ENCODE measurements at regions not wholly inside any gene's neighbourhood (a gene's known extent, or its start where the extent isn't known, plus 50 kb on each side); places are given as distances from the start of the nearest gene placed in this dataset.

DNA sequence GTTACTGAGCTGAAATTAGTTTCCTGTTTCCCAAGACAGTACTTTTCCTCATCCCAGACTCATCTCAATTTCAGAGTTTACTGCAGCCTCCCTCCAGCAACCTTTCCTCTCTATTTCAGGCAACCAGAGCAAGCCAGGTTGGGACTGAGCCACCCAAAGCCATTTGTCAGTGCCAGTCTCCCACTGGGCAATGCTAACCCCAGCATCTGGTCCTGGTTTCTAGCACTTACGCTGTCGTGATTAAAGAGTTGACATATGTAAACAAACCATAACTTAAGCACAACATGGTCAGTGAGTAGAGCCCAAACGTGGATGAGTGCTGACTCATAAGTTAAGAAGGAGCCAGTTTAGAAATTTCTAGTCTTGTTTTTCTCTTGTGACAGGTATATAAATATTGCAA lies 119.6 kb upstream of the BLID start:
- peak; percentile 99 for ATAC-seq

DNA sequence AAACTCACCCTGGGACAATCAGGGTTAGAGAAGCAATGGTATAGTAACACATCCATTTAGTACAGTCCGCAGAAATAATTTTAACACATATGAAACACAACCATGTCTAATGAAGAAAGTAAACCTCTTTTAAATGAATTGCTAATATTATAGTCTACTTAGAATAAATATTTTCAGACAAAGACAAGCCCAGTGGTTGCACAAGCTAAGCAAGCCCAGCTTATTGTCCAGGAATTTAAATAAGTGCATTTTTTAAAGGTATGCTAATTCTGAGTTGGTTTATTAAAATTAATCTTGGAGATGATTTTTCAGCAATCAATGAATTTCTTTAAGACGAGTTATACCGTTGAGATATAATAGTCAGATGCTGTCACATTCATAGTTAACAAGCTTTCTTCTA lies 118.8 kb upstream of the BLID start:
- TF ChIP-seq ZNF8 (CRISPR knock-in tag; IDR thresholded peaks at IDR 0.05), result no peak
- no peak for TF ChIP-seq RARB (CRISPR knock-in tag; IDR thresholded peaks at IDR 0.05)
- TF ChIP-seq, protein P1, sequence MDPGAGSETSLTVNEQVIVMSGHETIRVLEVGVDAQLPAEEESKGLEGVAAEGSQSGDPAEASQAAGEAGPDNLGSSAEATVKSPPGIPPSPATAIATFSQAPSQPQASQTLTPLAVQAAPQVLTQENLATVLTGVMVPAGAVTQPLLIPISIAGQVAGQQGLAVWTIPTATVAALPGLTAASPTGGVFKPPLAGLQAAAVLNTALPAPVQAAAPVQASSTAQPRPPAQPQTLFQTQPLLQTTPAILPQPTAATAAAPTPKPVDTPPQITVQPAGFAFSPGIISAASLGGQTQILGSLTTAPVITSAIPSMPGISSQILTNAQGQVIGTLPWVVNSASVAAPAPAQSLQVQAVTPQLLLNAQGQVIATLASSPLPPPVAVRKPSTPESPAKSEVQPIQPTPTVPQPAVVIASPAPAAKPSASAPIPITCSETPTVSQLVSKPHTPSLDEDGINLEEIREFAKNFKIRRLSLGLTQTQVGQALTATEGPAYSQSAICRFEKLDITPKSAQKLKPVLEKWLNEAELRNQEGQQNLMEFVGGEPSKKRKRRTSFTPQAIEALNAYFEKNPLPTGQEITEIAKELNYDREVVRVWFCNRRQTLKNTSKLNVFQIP (CRISPR knock-in tag; IDR thresholded peaks at IDR 0.05; ENCODE audit: borderline replicate concordance, low read depth), result no peak
- no peak for TF ChIP-seq ZNF70 (CRISPR knock-in tag; IDR thresholded peaks at IDR 0.05)
- no peak for TF ChIP-seq BACH2 (CRISPR knock-in tag; IDR thresholded peaks at IDR 0.05; ENCODE audit: borderline replicate concordance)
- TF ChIP-seq GLIS3 (CRISPR knock-in tag; IDR thresholded peaks at IDR 0.05), result no peak
- no peak for TF ChIP-seq ZC3H10 (CRISPR knock-in tag; IDR thresholded peaks at IDR 0.05)
- TF ChIP-seq TCF4 (CRISPR knock-in tag; IDR thresholded peaks at IDR 0.05; ENCODE audit: borderline replicate concordance), result no peak
- no peak for TF ChIP-seq TOX (CRISPR knock-in tag; IDR thresholded peaks at IDR 0.05; ENCODE audit: borderline replicate concordance)
- no peak for TF ChIP-seq ESRRG (CRISPR knock-in tag; IDR thresholded peaks at IDR 0.05)
- no peak for TF ChIP-seq PPARA (CRISPR knock-in tag; IDR thresholded peaks at IDR 0.05; ENCODE audit: borderline replicate concordance)
- no peak for TF ChIP-seq ZFP30 (CRISPR knock-in tag; IDR thresholded peaks at IDR 0.05)
- TF ChIP-seq, protein P2, sequence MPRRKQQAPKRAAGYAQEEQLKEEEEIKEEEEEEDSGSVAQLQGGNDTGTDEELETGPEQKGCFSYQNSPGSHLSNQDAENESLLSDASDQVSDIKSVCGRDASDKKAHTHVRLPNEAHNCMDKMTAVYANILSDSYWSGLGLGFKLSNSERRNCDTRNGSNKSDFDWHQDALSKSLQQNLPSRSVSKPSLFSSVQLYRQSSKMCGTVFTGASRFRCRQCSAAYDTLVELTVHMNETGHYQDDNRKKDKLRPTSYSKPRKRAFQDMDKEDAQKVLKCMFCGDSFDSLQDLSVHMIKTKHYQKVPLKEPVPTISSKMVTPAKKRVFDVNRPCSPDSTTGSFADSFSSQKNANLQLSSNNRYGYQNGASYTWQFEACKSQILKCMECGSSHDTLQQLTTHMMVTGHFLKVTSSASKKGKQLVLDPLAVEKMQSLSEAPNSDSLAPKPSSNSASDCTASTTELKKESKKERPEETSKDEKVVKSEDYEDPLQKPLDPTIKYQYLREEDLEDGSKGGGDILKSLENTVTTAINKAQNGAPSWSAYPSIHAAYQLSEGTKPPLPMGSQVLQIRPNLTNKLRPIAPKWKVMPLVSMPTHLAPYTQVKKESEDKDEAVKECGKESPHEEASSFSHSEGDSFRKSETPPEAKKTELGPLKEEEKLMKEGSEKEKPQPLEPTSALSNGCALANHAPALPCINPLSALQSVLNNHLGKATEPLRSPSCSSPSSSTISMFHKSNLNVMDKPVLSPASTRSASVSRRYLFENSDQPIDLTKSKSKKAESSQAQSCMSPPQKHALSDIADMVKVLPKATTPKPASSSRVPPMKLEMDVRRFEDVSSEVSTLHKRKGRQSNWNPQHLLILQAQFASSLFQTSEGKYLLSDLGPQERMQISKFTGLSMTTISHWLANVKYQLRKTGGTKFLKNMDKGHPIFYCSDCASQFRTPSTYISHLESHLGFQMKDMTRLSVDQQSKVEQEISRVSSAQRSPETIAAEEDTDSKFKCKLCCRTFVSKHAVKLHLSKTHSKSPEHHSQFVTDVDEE (CRISPR knock-in tag; IDR thresholded peaks at IDR 0.05), result no peak
- TF ChIP-seq, protein P3, sequence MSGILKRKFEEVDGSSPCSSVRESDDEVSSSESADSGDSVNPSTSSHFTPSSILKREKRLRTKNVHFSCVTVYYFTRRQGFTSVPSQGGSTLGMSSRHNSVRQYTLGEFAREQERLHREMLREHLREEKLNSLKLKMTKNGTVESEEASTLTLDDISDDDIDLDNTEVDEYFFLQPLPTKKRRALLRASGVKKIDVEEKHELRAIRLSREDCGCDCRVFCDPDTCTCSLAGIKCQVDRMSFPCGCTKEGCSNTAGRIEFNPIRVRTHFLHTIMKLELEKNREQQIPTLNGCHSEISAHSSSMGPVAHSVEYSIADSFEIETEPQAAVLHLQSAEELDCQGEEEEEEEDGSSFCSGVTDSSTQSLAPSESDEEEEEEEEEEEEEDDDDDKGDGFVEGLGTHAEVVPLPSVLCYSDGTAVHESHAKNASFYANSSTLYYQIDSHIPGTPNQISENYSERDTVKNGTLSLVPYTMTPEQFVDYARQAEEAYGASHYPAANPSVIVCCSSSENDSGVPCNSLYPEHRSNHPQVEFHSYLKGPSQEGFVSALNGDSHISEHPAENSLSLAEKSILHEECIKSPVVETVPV (CRISPR knock-in tag; IDR thresholded peaks at IDR 0.05), result no peak
- TF ChIP-seq, protein P4, sequence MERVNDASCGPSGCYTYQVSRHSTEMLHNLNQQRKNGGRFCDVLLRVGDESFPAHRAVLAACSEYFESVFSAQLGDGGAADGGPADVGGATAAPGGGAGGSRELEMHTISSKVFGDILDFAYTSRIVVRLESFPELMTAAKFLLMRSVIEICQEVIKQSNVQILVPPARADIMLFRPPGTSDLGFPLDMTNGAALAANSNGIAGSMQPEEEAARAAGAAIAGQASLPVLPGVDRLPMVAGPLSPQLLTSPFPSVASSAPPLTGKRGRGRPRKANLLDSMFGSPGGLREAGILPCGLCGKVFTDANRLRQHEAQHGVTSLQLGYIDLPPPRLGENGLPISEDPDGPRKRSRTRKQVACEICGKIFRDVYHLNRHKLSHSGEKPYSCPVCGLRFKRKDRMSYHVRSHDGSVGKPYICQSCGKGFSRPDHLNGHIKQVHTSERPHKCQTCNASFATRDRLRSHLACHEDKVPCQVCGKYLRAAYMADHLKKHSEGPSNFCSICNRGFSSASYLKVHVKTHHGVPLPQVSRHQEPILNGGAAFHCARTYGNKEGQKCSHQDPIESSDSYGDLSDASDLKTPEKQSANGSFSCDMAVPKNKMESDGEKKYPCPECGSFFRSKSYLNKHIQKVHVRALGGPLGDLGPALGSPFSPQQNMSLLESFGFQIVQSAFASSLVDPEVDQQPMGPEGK (CRISPR knock-in tag; IDR thresholded peaks at IDR 0.05; ENCODE audit: borderline replicate concordance), result no peak
- no peak for TF ChIP-seq ZNF565 (CRISPR knock-in tag; conservative IDR thresholded peaks at IDR 0.05; ENCODE audit: low read depth)
- TF ChIP-seq ARNTL (CRISPR knock-in tag; IDR thresholded peaks at IDR 0.05; ENCODE audit: borderline replicate concordance, low read depth), result no peak
- no peak for ATAC-seq

More for the DNA sequence above, 119.6 kb upstream of the BLID start:
- TF ChIP-seq ISL1 (CRISPR knock-in tag; IDR thresholded peaks at IDR 0.05), result peak; percentile 57
- peak; percentile 41; the same call in 1 of the 2 replicates for TF ChIP-seq TOX (CRISPR knock-in tag; IDR thresholded peaks at IDR 0.05; ENCODE audit: borderline replicate concordance)
- TF ChIP-seq ZFP30 (CRISPR knock-in tag; IDR thresholded peaks at IDR 0.05), result no peak

DNA sequence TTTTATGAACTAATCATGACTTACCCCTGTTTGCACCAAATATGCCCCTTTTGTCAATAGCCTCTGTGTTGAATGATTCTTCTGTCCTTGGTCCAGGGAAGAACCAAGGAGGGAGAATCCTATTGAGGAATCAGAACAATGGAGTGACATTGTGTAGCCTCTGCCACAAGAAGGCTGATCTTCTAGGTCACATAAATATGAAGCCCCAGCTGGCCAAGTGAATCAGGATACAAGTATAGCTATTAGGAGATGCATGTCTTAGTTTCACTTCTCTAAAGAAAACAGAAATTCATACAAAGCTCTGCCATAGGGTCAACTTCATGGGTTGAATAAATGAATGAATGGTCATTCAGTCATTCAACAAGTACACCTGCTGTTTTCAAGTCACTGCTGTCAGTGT lies 118.2 kb upstream of the BLID start:
- no peak for ATAC-seq
- no peak for TF ChIP-seq TOX (CRISPR knock-in tag; IDR thresholded peaks at IDR 0.05; ENCODE audit: borderline replicate concordance)
- TF ChIP-seq, protein P3 (CRISPR knock-in tag; IDR thresholded peaks at IDR 0.05), result no peak

DNA sequence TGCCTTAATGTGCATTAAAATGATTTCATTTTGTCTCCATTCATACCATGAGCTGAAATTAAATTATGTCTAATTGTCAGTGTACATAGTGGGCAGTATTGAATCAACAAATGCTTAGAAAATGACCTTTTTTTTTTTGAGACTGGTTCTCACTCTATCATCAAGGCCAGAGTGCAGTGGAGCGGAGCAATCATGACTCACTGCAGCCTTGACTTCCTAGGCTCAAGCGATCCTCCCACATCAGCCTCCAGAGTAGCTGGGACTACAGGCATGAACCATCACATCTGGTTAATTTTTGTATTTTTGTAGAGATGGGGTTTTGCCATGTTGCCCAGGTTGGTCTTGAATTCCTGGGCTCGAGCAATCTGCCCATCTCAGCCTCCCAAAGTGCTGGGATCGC lies 117.0 kb upstream of the BLID start:
- ATAC-seq, result no peak
- TF ChIP-seq GLIS3 (CRISPR knock-in tag; IDR thresholded peaks at IDR 0.05), result no peak
- TF ChIP-seq, protein P1 (CRISPR knock-in tag; IDR thresholded peaks at IDR 0.05; ENCODE audit: borderline replicate concordance, low read depth), result no peak
- TF ChIP-seq, protein P5, sequence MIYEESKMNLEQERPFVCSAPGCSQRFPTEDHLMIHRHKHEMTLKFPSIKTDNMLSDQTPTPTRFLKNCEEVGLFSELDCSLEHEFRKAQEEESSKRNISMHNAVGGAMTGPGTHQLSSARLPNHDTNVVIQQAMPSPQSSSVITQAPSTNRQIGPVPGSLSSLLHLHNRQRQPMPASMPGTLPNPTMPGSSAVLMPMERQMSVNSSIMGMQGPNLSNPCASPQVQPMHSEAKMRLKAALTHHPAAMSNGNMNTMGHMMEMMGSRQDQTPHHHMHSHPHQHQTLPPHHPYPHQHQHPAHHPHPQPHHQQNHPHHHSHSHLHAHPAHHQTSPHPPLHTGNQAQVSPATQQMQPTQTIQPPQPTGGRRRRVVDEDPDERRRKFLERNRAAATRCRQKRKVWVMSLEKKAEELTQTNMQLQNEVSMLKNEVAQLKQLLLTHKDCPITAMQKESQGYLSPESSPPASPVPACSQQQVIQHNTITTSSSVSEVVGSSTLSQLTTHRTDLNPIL (CRISPR knock-in tag; IDR thresholded peaks at IDR 0.05; ENCODE audit: low read depth), result no peak
- TF ChIP-seq, protein P2 (CRISPR knock-in tag; IDR thresholded peaks at IDR 0.05), result no peak
- no peak for TF ChIP-seq SNAI2 (CRISPR knock-in tag; IDR thresholded peaks at IDR 0.05)
- no peak for TF ChIP-seq ESRRG (CRISPR knock-in tag; IDR thresholded peaks at IDR 0.05)
- no peak for TF ChIP-seq OSR1 (CRISPR knock-in tag; IDR thresholded peaks at IDR 0.05)

Data from SK-N-SH treated with all-trans-retinoic acid at 6 μM for 48 hours (cell line).